ENCODE measurements at regions not wholly inside any gene's neighbourhood (a gene's known extent, or its start where the extent isn't known, plus 50 kb on each side); places are given as distances from the start of the nearest gene placed in this dataset.

GRCh38 chr3:182389071-182389815 lies 404.1 kb upstream of the ATP11B start:
- no peak for TF ChIP-seq CTCF (IDR thresholded peaks at IDR 0.05; ENCODE audit: insufficient read depth, low read length)
- TF ChIP-seq SPI1 (IDR thresholded peaks at IDR 0.05; ENCODE audit: borderline replicate concordance, low read depth) = no peak
- TF ChIP-seq POLR2AphosphoS5 (IDR thresholded peaks at IDR 0.05; ENCODE audit: low read depth) = no peak
- no peak for TF ChIP-seq REST (IDR thresholded peaks at IDR 0.05; ENCODE audit: insufficient replicate concordance, low read depth)
- no peak for TF ChIP-seq GABPA (IDR thresholded peaks at IDR 0.05; ENCODE audit: low read depth)
- H3K27me3 ChIP-seq (ENCODE audit: insufficient read depth, poor library complexity, severe bottlenecking) = no peaks in the 10 kb centered on the region
- H3K4me3 ChIP-seq (replicated peaks; ENCODE audit: insufficient read depth, low read length) = no peak overlapping the region
- no peak for DNase-seq (ENCODE audit: low read depth in 1 of 2, low spot score in 1 of 2)
- no peak overlapping the region for H3K27ac ChIP-seq (replicated peaks)

GRCh38 chr3:182390421-182390820 lies 402.9 kb upstream of the ATP11B start:
- H3K27ac ChIP-seq (replicated peaks) = no peak overlapping the region
- no peak for DNase-seq (ENCODE audit: low read depth in 1 of 2, low spot score in 1 of 2)
- TF ChIP-seq SPI1 (IDR thresholded peaks at IDR 0.05; ENCODE audit: borderline replicate concordance, low read depth) = no peak
- TF ChIP-seq POLR2AphosphoS5 (IDR thresholded peaks at IDR 0.05; ENCODE audit: low read depth) = no peak
- no peak for TF ChIP-seq CTCF (IDR thresholded peaks at IDR 0.05; ENCODE audit: insufficient read depth, low read length)
- TF ChIP-seq REST (IDR thresholded peaks at IDR 0.05; ENCODE audit: insufficient replicate concordance, low read depth) = no peak
- TF ChIP-seq GABPA (IDR thresholded peaks at IDR 0.05; ENCODE audit: low read depth) = no peak
- H3K4me3 ChIP-seq (replicated peaks; ENCODE audit: insufficient read depth, low read length) = no peak overlapping the region
- no peaks in the 10 kb centered on the region for H3K27me3 ChIP-seq (ENCODE audit: insufficient read depth, poor library complexity, severe bottlenecking)

- no peak overlapping the region for H3K27ac ChIP-seq (replicated peaks)
These were observed 400.9 kb upstream of the ATP11B start for GRCh38 chr3:182392182-182392937.

More at GRCh38 chr3:182392182-182392937, 400.9 kb upstream of the ATP11B start:
- Histone ChIP-seq H3K27me3 (ENCODE audit: insufficient read depth, poor library complexity, severe bottlenecking) (no peaks in the 10 kb centered on the region), H3K4me3 (replicated peaks; ENCODE audit: insufficient read depth, low read length) (no peak overlapping the region)
- DNase-seq (ENCODE audit: low read depth in 1 of 2, low spot score in 1 of 2) = no peak
- no peak for TF ChIP-seq REST (IDR thresholded peaks at IDR 0.05; ENCODE audit: insufficient replicate concordance, low read depth)
- TF ChIP-seq GABPA (IDR thresholded peaks at IDR 0.05; ENCODE audit: low read depth) = no peak
- no peak for TF ChIP-seq CTCF (IDR thresholded peaks at IDR 0.05; ENCODE audit: insufficient read depth, low read length)
- TF ChIP-seq POLR2AphosphoS5 (IDR thresholded peaks at IDR 0.05; ENCODE audit: low read depth) = no peak
- no peak for TF ChIP-seq SPI1 (IDR thresholded peaks at IDR 0.05; ENCODE audit: borderline replicate concordance, low read depth)

All from HL-60 (cell line).